Fibroblast of mammary gland (primary cell): ENCODE measurements at regions not wholly inside any gene's neighbourhood (a gene's known extent, or its start where the extent isn't known, plus 50 kb on each side); places are given as distances from the start of the nearest gene placed in this dataset.
"Not testable (repeated sequence)": the region's sequence is repeated elsewhere in the genome, so short reads cannot be mapped to it uniquely, and the experiment has no call there.

Source experiments
- DNase-seq: peaks from one replicate; pipeline ENCODE4 v3.0.0-alpha.2; 2010; ENCODE audit warnings: low read depth
- H3K4me3 ChIP-seq: 2 replicates; pipeline ENCODE4 v1.5.1; 2011; ENCODE audit warnings: low read depth, mild to moderate bottlenecking, low read length, moderate library complexity; ENCODE audit not compliant: control insufficient read depth
- CTCF ChIP-seq: conservative IDR thresholded peaks from 2 replicates; pipeline ENCODE4 v1.5.1; 2011; ENCODE audit warnings: low read depth, low read length, inconsistent platforms; ENCODE audit not compliant: control insufficient read depth, insufficient read depth

GRCh38 chr17:20387549-20387948 lies 79.8 kb downstream of the LGALS9B start:
- H3K4me3 ChIP-seq, DNase-seq: not testable (repeated sequence)

- peak; percentile 50 for TF ChIP-seq CTCF
- not testable (repeated sequence) for H3K4me3 ChIP-seq
- DNase-seq, result peak; percentile 17
Observed at GRCh38 chr17:20381358-20382300, 85.7 kb downstream of the LGALS9B start.

- peak; percentile 33 for DNase-seq
- H3K4me3 ChIP-seq, result not testable (repeated sequence)
Observed at GRCh38 chr17:20380625-20381024, 86.7 kb downstream of the LGALS9B start.

- DNase-seq, result peak; percentile 0
- H3K4me3 ChIP-seq, result not testable (repeated sequence)
Observed at GRCh38 chr17:20379251-20379650, 88.1 kb downstream of the LGALS9B start.

DNA sequence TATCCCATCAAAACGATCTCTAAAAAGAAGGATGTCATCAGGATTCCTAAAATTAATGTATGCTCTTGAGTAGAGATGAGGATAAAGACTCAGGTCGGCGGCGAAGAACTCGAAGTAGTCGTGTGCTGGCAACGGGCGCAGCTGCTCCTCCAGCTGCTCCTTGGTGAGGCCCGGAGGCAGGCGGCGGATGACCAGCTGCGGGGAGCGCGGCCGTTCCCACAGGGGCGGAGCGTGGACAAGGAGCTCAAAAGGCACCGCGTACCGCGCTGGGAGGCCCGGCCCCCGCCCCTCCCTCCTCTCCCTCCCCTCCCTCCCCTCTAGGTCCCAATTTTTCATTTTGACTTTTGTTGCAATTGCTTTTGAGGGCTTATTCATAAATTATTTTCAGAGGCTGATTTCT lies 90.7 kb downstream of the LGALS9B start:
- peak; percentile 16 for DNase-seq
- not testable (repeated sequence) for H3K4me3 ChIP-seq

DNA sequence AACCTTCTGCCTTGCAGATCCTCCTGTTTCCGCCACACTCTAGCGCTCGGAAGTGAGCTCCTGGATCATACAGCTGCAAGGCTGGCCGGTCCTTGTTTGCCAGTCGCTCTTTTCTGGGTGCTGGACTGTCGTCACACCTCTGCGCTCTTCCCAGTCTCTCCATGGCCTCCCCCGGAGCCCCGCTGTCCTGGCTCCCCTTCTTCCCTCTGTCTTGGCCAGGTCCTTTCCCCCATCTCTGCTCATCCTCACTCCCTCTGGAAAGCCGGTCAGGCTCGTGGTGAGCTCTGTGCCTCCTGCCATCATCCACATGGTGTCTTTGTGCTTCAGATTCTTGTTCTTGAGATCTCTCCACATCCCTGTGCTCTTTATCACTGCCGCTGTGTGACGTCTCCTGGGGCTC lies 91.6 kb downstream of the LGALS9B start:
- not testable (repeated sequence) for DNase-seq, H3K4me3 ChIP-seq
